PFSK-1 (cell line): ENCODE measurements at regions not wholly inside any gene's neighbourhood (a gene's known extent, or its start where the extent isn't known, plus 50 kb on each side); places are given as distances from the start of the nearest gene placed in this dataset.

Source experiments
- FOXP2 ChIP-seq: optimal IDR thresholded peaks from 2 replicates; pipeline ENCODE3; 2011; ENCODE audit warnings: borderline replicate concordance, control low read depth, inconsistent platforms; ENCODE audit not compliant: insufficient read depth; ENCODE audit errors: extremely low read length, extremely low read depth
- POLR2AphosphoS5 ChIP-seq: IDR thresholded peaks from 2 replicates; pipeline ENCODE4 v1.6.1; 2012; ENCODE audit warnings: low read depth, mild to moderate bottlenecking, control low read depth, low read length, moderate library complexity
- REST ChIP-seq, 2 experiments: IDR thresholded peaks; 2 replicates each; pipeline versions ENCODE4 v1.6.1 to v1.8.0; 2011 to 2012; ENCODE audit warnings: low read depth in 2 of 2, low read length in 2 of 2, control low read depth in 1 of 2, inconsistent platforms in 1 of 2, mild to moderate bottlenecking in 1 of 2, moderate library complexity in 1 of 2; ENCODE audit not compliant: insufficient read depth in 1 of 2
- SIN3A ChIP-seq: IDR thresholded peaks from 2 replicates; pipeline ENCODE4 v1.6.1; 2012; ENCODE audit warnings: mild to moderate bottlenecking, low read length, moderate library complexity, borderline replicate concordance; ENCODE audit not compliant: insufficient read depth
- TAF1 ChIP-seq: IDR thresholded peaks from 2 replicates; pipeline ENCODE4 v1.6.1; 2012; ENCODE audit warnings: low read length, control low read depth, borderline replicate concordance; ENCODE audit not compliant: insufficient read depth

DNA sequence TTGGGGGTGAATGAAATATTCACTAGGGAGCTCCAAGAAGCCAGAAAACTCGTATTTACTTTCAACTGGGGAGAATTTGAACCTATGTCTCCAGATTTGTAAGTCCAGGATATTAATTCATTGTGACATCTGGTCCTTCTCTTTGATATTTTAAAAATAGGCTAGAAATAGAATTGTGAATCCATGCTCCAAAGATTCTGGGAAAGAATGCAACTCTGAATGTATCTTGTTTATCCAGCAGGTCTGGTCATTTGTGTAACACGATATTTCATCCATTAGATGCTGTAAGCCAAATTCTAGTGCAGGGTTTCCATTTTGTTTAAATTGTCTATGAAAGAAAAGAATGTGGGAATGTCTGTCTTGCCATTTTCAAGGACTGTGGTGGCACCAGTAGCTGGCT is 334.7 kb downstream of the BMP4 start:
- TF ChIP-seq FOXP2 (no peak), TAF1 (no peak), POLR2AphosphoS5 (no peak), REST (IDR thresholded peaks at IDR 0.05; ENCODE audit: insufficient read depth in 1 of 2, low read depth in 2 of 2, low read length in 2 of 2) (no peak), SIN3A (no peak)

- TF ChIP-seq POLR2AphosphoS5 = no peak
- no peak for TF ChIP-seq SIN3A
- no peak for TF ChIP-seq REST (IDR thresholded peaks at IDR 0.05; ENCODE audit: insufficient read depth in 1 of 2, low read depth in 2 of 2, low read length in 2 of 2)
- TF ChIP-seq TAF1 = no peak
- TF ChIP-seq FOXP2 = no peak
Measured at GRCh38 chr14:53621433-53621832, 335.2 kb downstream of the BMP4 start.

DNA sequence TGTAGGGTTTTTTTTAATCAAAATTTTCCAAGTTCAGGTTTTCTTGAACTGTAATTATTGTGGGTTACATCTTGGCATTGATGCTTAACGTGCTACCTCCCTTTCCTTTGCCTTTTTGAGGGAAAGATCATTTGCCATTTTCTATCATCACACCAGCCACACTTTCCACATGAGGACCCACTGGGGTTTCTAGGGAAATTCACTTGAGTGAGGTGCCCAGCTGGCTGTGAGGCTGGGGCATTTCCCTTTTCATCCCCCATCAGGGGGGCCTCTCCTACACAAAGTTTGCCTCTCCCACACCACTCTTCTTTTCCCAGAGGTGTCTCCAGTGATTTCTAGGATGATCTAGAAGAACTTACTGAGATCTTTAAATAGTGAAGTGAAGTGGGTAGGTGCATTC is 335.7 kb downstream of the BMP4 start:
- TF ChIP-seq REST (IDR thresholded peaks at IDR 0.05; ENCODE audit: insufficient read depth in 1 of 2, low read depth in 2 of 2, low read length in 2 of 2) (no peak), FOXP2 (no peak), SIN3A (no peak), TAF1 (no peak), POLR2AphosphoS5 (no peak)

- TF ChIP-seq POLR2AphosphoS5 (no peak), REST (IDR thresholded peaks at IDR 0.05; ENCODE audit: insufficient read depth in 1 of 2, low read depth in 2 of 2, low read length in 2 of 2) (no peak), FOXP2 (no peak), SIN3A (no peak), TAF1 (no peak)
Measured at GRCh38 chr14:53620317-53620716, 336.3 kb downstream of the BMP4 start.

DNA sequence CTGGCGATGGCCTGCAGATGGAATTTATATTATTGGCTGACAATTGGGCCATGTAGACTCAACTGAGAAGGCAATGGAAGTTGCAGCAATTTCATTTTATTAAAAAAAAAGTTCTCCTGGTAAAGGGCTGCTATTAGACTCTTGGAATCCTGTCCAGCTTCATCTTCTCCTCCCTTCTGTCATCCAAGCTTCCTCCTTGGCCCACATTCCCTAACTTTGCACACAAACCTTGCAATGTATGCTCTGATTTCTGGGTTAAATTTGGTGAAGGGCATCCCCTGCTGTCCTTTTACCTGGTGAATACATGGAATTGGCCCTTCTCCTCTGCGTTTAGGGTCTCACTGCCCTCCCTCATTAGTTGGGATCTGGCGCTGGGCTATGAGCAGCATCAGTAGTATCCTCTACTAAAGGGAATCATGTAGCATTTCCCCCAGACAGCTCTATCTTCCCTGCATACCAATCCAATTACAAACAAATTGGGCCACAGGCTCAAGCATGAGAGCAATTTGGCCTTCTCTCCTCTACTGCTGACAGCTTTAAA is 336.9 kb downstream of the BMP4 start:
- TF ChIP-seq REST (IDR thresholded peaks at IDR 0.05; ENCODE audit: insufficient read depth in 1 of 2, low read depth in 2 of 2, low read length in 2 of 2) (no peak), SIN3A (no peak), POLR2AphosphoS5 (no peak), FOXP2 (no peak), TAF1 (no peak)
